HUES64 (cell line): ENCODE measurements at regions not wholly inside any gene's neighbourhood (a gene's known extent, or its start where the extent isn't known, plus 50 kb on each side); places are given as distances from the start of the nearest gene placed in this dataset.
"Not testable (repeated sequence)": the region's sequence is repeated elsewhere in the genome, so short reads cannot be mapped to it uniquely, and the experiment has no call there.

ENCODE experiments used
- H3K27ac ChIP-seq: 2 replicates; pipeline ENCODE4 v1.7.0; 2013; ENCODE audit warnings: low read depth, low read length, inconsistent platforms
- H3K27me3 ChIP-seq: 2 replicates; pipeline ENCODE4 v1.6.1; 2013; ENCODE audit warnings: mild to moderate bottlenecking, low read length; ENCODE audit not compliant: insufficient read depth
- H3K36me3 ChIP-seq: 2 replicates; pipeline ENCODE4 v1.6.1; 2013; ENCODE audit warnings: mild to moderate bottlenecking, low read length; ENCODE audit not compliant: insufficient read depth
- H3K4me1 ChIP-seq: 2 replicates; pipeline ENCODE4 v1.6.1; 2013; ENCODE audit warnings: mild to moderate bottlenecking, low read length, moderate library complexity; ENCODE audit not compliant: insufficient read depth
- H3K4me3 ChIP-seq: 2 replicates; pipeline ENCODE4 v1.5.1; 2013; ENCODE audit warnings: mild to moderate bottlenecking, low read length, moderate library complexity
- H3K9ac ChIP-seq: 2 replicates; pipeline ENCODE4 v1.6.1; 2013; ENCODE audit warnings: mild to moderate bottlenecking, low read depth, low read length
- H3K9me3 ChIP-seq: 2 replicates; pipeline ENCODE4 v1.6.1; 2013; ENCODE audit warnings: low read depth, low read length; ENCODE audit not compliant: insufficient read depth
- WGBS: fragments of 150-250, 120-280 bp; methylation state at CpG from one replicate; pipeline ENCODE4 v1.1.7; 2013; ENCODE audit warnings: missing lambda C conversion rate; 5-methylcytosine and 5-hydroxymethylcytosine counted together

DNA sequence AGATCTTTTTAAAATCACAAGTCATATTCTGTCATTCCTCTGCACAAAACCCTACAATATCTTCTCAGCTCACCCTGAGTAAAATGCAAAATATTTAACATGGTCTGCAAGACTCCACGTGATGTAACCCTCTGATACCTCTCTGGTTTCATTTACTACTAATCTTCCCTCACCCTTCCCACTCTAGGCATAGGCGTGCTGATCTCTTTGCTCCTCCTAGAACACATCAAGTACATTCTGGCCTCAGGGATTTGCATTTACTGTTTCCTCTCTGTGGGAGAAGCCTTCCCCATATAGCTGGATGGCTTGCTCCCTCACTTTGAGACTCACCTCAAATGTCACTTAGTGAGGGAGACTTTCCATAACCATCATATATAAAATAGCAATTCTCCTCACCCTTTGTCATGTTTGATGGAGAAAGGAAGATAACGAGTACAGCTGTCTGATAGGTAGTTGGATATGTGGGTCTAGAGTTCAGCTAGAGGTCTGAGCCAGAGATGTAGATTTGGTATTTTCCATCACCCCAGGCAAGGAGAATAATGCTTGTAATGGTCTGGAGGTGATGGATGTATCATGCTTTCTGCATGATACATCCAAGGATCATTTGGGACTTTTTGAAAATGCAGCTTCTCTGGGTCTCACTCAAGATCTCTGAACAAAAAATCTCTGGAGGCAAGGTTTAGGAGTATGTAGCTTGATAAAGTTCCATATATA is 123.9 kb upstream of the VAMP7 start:
- H3K4me3 ChIP-seq: no peak overlapping the region

DNA sequence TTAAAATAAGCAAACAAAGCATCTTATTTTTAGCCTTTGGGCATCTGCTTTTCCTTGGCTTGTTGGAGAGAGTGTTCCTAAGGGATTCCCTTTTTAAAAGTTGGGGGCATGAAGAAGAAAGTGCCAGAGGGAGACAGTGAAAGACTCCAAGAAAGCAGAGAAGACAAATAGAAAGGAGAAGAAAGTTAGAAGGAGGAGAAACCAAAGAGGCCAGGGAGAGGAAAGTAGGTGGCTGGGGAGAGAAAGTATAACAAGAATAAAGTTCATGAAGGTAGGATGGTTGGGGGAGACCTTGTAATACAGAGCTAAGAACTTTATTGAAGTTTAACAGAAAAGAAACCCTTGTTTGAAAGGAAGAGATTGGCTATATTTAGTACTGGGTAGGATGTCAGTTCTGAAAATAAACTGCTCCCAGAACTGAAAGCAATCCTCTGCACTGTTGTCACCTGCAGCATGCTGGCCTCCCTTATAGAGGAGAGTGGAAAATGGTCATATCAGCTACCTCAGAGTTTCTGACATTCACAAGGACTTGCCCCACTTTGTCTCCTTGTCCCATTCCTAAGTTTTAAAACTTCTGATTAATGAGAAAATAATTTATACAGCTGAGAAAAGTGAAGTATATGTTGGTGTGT is 125.3 kb upstream of the VAMP7 start:
- no peak overlapping the region for H3K9ac ChIP-seq
- no peak overlapping the region for H3K4me3 ChIP-seq
- H3K27ac ChIP-seq: no peak overlapping the region
- H3K9me3 ChIP-seq: peaks cover 62% of the 10 kb centered on the region
- no peaks in the 10 kb centered on the region for H3K4me1 ChIP-seq
- H3K27me3 ChIP-seq: no peaks in the 10 kb centered on the region
- no peaks in the 10 kb centered on the region for H3K36me3 ChIP-seq

More for the DNA sequence above, 123.9 kb upstream of the VAMP7 start:
- H3K27ac ChIP-seq: no peak overlapping the region
- H3K36me3 ChIP-seq: no peaks in the 10 kb centered on the region
- H3K9ac ChIP-seq: no peak overlapping the region
- peaks cover 66% of the 10 kb centered on the region for H3K9me3 ChIP-seq
- 69% methylated on average over 3 of the region's 3 CpGs for WGBS
- no peaks in the 10 kb centered on the region for H3K4me1 ChIP-seq
- H3K27me3 ChIP-seq: no peaks in the 10 kb centered on the region

DNA sequence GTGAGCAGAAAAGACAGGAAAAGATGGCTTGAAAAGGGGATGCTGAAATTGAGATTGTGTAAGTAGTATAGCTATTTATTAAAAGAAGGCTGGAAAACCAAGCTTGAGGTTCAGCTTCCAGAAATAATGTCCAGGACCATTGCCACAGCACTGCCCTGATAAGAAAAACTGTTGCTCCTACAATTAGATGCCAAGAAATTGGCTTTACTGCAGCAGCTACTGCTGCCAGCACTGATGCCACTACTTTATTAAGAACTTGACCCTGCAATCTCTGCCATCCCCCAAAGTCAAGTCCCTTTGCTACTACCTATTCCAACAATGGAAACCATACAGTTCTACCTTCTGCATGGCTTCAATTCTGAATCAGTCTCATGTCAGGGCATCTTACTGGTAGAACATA is 130.0 kb upstream of the VAMP7 start:
- H3K9ac ChIP-seq: no peak overlapping the region
- H3K27me3 ChIP-seq: no peaks in the 10 kb centered on the region
- H3K4me3 ChIP-seq: no peak overlapping the region
- peaks cover 64% of the 10 kb centered on the region for H3K9me3 ChIP-seq
- no peaks in the 10 kb centered on the region for H3K36me3 ChIP-seq
- H3K27ac ChIP-seq: no peak overlapping the region
- H3K4me1 ChIP-seq: no peaks in the 10 kb centered on the region

DNA sequence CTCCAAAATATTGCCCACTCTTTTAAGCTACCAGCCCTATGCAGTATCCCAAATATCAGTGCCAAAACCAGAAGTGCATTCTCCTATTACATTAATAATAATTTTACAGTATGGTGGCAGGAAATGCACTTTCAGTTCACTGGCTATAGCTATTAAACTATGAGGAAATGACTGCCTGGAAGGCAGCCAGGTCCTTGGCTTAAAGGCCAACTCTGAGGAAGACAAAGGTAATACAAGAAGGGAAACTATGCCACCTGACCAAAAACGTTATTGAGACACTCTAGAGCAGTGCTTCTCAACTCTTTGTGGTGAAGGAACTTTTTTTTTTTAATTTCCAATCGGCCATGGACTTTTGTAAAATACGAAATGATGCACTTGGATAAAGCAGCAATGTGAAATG is 133.6 kb upstream of the VAMP7 start:
- no peak overlapping the region for H3K27ac ChIP-seq
- H3K36me3 ChIP-seq: no peaks in the 10 kb centered on the region
- H3K27me3 ChIP-seq: no peaks in the 10 kb centered on the region
- WGBS: 67% methylated on average over 3 of the region's 3 CpGs
- H3K9me3 ChIP-seq: peaks cover 61% of the 10 kb centered on the region
- no peaks in the 10 kb centered on the region for H3K4me1 ChIP-seq
- H3K4me3 ChIP-seq: no peak overlapping the region
- H3K9ac ChIP-seq: no peak overlapping the region

DNA sequence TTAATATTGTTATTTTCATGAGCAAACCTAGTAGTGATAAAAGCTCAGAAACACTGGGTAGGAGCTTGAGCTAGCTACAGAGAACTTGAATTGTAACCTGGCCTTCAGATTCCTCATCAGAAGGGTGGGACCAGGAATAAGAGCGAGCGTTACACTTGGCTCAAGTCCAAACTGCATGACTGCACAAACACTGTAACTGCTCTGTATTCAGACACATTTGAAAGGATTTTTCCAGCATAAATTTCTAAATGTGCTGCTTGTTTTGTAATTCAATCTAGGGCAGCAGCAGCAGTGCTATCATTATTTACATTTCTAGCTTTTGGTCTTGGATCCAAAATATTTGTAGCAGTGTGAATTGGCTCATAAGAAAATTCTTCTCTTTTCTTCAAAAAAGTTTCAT is 133.0 kb upstream of the TMLHE start:
- Histone ChIP-seq H3K4me3 (no peak overlapping the region), H3K4me1 (no peaks in the 10 kb centered on the region), H3K27me3 (no peaks in the 10 kb centered on the region), H3K27ac (no peak overlapping the region), H3K9me3 (peaks cover 61% of the 10 kb centered on the region), H3K9ac (no peak overlapping the region), H3K36me3 (no peaks in the 10 kb centered on the region)
- 94% methylated on average over 2 of the region's 2 CpGs for WGBS

DNA sequence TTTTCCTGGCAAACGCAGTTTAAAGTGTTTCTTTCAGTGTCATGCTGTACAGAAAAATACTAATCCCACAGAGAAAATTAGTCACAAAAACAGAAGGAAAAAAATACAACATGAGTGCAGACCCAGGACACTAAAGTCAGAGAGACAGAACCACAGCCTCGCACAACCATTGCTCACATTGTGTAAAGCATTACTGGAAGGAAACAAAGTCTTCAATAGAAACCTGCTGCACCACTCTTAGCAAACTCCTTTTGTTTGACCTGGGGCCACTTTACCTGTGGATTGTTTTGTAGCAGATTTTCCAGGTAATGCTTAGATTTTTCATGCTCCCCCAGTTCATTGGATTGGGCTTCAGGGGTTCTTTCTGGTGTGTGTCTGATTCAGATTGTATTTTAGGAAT is 131.8 kb upstream of the TMLHE start:
- Histone ChIP-seq H3K9me3 (peaks cover 61% of the 10 kb centered on the region), H3K4me3 (no peak overlapping the region), H3K27ac (no peak overlapping the region), H3K4me1 (no peaks in the 10 kb centered on the region), H3K36me3 (no peaks in the 10 kb centered on the region), H3K9ac (no peak overlapping the region), H3K27me3 (no peaks in the 10 kb centered on the region)
- WGBS: 66% methylated on average over 2 of the region's 2 CpGs

DNA sequence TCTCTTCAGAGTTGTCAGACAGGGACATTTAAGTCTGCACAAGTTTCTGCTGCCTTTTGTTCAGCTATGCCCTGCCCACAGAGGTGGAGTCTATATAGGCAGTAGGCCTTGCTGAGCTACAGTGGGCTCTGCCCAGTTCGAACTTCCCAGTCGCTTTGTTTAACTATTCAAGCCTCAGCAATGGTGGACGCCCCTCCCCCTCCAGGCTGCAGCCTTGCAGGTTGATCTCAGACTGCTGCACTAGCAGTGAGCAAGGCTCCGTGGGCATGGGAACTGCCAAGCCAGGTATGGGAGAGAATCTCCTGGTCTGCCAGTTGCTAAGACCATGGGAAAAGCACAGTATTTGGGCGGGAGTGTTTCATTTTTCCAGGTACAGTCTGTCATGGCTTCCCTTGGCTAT is 115.6 kb upstream of the TMLHE start:
- WGBS: 76% methylated on average over 5 of the region's 5 CpGs
- H3K27me3 ChIP-seq, H3K4me3 ChIP-seq, H3K36me3 ChIP-seq, H3K4me1 ChIP-seq, H3K9ac ChIP-seq, H3K27ac ChIP-seq: not testable (repeated sequence)
- peaks cover 23% of the 10 kb centered on the region; the same call in 1 of the 2 replicates for H3K9me3 ChIP-seq

DNA sequence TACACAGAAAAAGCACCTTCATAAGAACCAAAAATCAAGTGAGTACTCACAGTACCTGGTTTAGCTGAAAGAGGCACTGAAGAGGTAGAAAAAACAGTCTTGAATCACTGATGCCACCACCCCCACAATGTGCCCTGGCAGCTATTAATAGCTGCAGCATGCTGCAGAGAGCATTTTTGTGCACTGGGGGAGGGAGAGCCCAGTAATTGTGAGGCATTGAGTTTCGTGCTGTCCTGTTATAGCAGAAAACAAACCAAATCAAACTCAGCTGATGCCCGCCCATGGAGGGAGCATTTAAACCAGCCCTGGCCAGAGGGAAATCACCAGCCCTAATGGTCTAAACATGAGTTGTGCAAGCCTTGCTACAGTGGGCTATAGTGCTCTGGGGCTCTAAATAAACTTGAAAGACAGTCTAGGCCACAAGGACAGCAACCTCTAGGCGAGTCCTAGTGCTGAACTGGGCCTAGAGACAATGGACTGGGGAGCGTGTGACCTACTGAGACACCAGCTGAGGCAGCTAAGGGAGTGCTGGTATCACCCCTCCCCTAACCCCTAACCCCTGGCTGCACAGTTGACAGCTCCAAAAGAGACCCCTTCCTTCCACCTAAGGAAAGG is 106.3 kb upstream of the TMLHE start:
- H3K27me3 ChIP-seq: no peaks in the 10 kb centered on the region
- no peaks in the 10 kb centered on the region for H3K36me3 ChIP-seq
- H3K27ac ChIP-seq: no peak overlapping the region
- no peak overlapping the region for H3K9ac ChIP-seq
- H3K4me3 ChIP-seq: no peak overlapping the region
- 68% methylated on average over 4 of the region's 4 CpGs for WGBS
- peaks cover 21% of the 10 kb centered on the region for H3K9me3 ChIP-seq
- H3K4me1 ChIP-seq: no peaks in the 10 kb centered on the region

DNA sequence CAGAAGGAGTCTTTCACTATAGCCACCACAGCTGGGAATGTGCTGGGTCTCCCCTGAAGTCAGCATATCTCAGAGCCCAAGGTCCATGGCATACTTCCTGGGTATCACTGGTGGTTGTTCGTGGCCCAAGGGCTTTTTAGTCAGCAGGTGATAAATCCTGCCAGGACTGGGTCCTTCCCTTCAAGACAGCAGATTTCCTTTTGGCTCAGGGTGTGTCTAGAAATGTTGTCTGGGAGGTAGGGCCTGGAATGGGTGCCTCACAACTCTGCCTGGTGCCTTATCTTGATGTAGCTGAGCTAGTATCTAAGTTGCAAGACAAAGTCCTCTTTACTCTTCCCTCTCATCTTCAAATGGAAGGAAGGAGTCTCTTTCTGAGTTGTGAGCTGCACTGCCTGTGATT is 102.4 kb upstream of the TMLHE start:
- Histone ChIP-seq H3K27me3 (no peaks in the 10 kb centered on the region), H3K9ac (no peak overlapping the region), H3K27ac (no peak overlapping the region), H3K4me3 (no peak overlapping the region), H3K36me3 (no peaks in the 10 kb centered on the region), H3K9me3 (peaks cover 51% of the 10 kb centered on the region), H3K4me1 (no peaks in the 10 kb centered on the region)
- 60% methylated on average over 1 of the region's 1 CpG for WGBS

DNA sequence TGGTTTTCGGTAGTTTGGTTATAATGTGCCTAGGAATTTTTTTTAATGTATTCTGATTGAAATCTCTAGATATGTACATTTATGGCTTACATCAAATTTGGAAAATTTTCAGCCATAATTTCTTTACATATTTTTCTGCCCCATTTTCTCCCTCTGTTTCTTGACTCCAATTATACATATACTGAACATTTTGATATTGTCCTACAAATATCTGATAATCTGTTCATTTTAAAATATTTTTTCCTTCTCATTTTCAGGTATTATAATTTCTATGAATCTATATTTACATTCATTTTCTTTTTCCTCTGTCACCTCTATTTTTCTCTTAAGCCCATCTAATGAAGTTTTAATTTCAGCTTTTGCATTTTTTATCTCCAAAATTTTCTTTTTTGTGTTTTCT is 82.7 kb upstream of the TMLHE start:
- no peaks in the 10 kb centered on the region for H3K36me3 ChIP-seq
- H3K9ac ChIP-seq: no peak overlapping the region
- no peak overlapping the region for H3K27ac ChIP-seq
- H3K4me3 ChIP-seq: no peak overlapping the region
- WGBS: no CpG with 5 or more reads among the region's 1 CpG
- no peaks in the 10 kb centered on the region for H3K4me1 ChIP-seq
- H3K27me3 ChIP-seq: no peaks in the 10 kb centered on the region
- no peaks in the 10 kb centered on the region for H3K9me3 ChIP-seq

DNA sequence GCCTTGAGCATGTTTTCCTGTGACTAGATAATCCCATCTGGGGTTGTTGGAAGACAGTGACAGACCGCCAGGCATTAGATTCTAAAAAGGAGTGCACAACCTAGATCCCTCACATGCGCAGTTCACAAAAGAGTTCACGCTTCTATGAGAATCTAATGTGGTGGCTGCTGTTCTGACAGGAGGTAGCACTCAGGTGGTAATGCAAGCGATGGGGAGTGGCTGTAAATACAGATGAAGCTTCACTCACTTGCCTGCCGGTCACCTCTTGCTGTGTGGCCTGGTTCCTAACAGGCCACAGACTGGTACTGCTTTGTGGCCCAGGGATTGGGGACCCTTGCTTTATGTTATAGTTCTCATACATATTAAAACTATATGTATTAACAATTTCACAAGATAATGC is 81.9 kb upstream of the TMLHE start:
- WGBS: 93% methylated on average over 5 of the region's 5 CpGs
- no peaks in the 10 kb centered on the region for H3K27me3 ChIP-seq
- H3K9ac ChIP-seq: no peak overlapping the region
- H3K9me3 ChIP-seq: no peaks in the 10 kb centered on the region
- H3K27ac ChIP-seq: no peak overlapping the region
- H3K4me1 ChIP-seq: no peaks in the 10 kb centered on the region
- H3K36me3 ChIP-seq: no peaks in the 10 kb centered on the region
- no peak overlapping the region for H3K4me3 ChIP-seq
